HCT116 (cell line): ENCODE measurements at regions not wholly inside any gene's neighbourhood (a gene's known extent, or its start where the extent isn't known, plus 50 kb on each side); places are given as distances from the start of the nearest gene placed in this dataset.
A peak's percentile ranks its signal among the peaks of the same experiment; 100 is the strongest.

Experiments used
- ATAC-seq: fragments of 200-7000 bp; cut with Tn5 transposase; 2 replicates; pipeline ENCODE4 v1.9.1; 2020; ENCODE audit warnings: mild to moderate bottlenecking, moderate library complexity
- BruUV-seq: library from RNA; stranded (reverse); fragments of 400-500 nt; replicated peaks from 2 replicates; lab custom pipeline; 2021; lab: Mats Ljungman, UMichigan
- CTCF ChIA-PET: fragments of 300-600 bp; sonication (Branson Sonifier 250); formaldehyde crosslinking; loops from one replicate; lab custom pipeline; 2021; ENCODE audit warnings: antibody characterized with exemption; lab: Charles Lee
- POLR2A ChIA-PET: fragments of 300-600, 350-600 bp; sonication (Branson Sonifier 250); formaldehyde crosslinking; loops from one replicate; lab custom pipeline; 2021; ENCODE audit warnings: antibody characterized with exemption; lab: Charles Lee
- RAD21 ChIA-PET, 2 experiments: fragments of 300-600 bp; sonication (Branson Sonifier 250); formaldehyde crosslinking; loops; one replicate each; lab custom pipeline; 2023; ENCODE audit warnings: low total read pairs in 2 of 2; ENCODE audit not compliant: uncharacterized antibody in 2 of 2, unreplicated experiment in 2 of 2, low non-redundant PET in 1 of 2; lab: Charles Lee
- DNase-seq: peaks from one replicate; pipeline ENCODE4 v3.0.0-alpha.2; 2010; ENCODE audit warnings: low read depth, low spot score
- H2AFZ ChIP-seq: fragments of 200-600 bp; shearing (Covaris generic), sonication (generic); 2 replicates; pipeline ENCODE4 v1.6.1; 2017; ENCODE audit warnings: low read depth, mixed run types, mixed read lengths, antibody characterized with exemption, low read length; ENCODE audit not compliant: poor library complexity, severe bottlenecking
- H3K27ac ChIP-seq: 2 replicates; pipeline ENCODE4 v1.5.1; 2012; ENCODE audit warnings: low read depth, low read length
- H3K27me3 ChIP-seq: fragments of 200-600 bp; sonication (generic); 2 replicates; pipeline ENCODE4 v1.6.1; 2016; ENCODE audit warnings: mixed run types, low read length, mixed read lengths; ENCODE audit not compliant: insufficient read depth
- H3K36me3 ChIP-seq, 2 experiments: fragments of 200-500 bp in 1 of 2; fragments of 200-600 bp in 1 of 2; sonication (Bioruptor generic) in 1 of 2; sonication (generic) in 1 of 2; 2 replicates each; pipeline versions ENCODE4 v1.5.1 to v1.6.1; 2014 to 2016; ENCODE audit warnings: low read length in 2 of 2, inconsistent platforms in 1 of 2, mixed read lengths in 1 of 2, mixed run types in 1 of 2; ENCODE audit not compliant: insufficient read depth in 2 of 2, control insufficient read depth in 1 of 2
- H3K4me1 ChIP-seq, 2 experiments: fragments of 200-600 bp in 1 of 2; sonication (generic) in 1 of 2; 2 replicates each; pipeline versions ENCODE4 v1.5.1 to v1.6.1; 2012 to 2017; ENCODE audit warnings: low read length in 2 of 2, inconsistent platforms in 1 of 2, mild to moderate bottlenecking in 1 of 2, mixed read lengths in 1 of 2, mixed run types in 1 of 2, moderate library complexity in 1 of 2; ENCODE audit not compliant: insufficient read depth in 2 of 2, control insufficient read depth in 1 of 2
- H3K4me2 ChIP-seq: fragments of 200-600 bp; sonication (generic); 2 replicates; pipeline ENCODE4 v1.6.1; 2017; ENCODE audit warnings: mixed run types, low read length, mixed read lengths
- H3K4me3 ChIP-seq, 2 experiments: fragments of 200-600 bp in 1 of 2; sonication (generic) in 1 of 2; replicated peaks in 1 of 2; 2 replicates each; pipeline ENCODE4 v1.5.1; 2011 to 2016; ENCODE audit warnings: low read length in 2 of 2, control low read depth in 1 of 2, low read depth in 1 of 2, mild to moderate bottlenecking in 1 of 2, mixed read lengths in 1 of 2, mixed run types in 1 of 2
- H3K79me2 ChIP-seq: fragments of 200-600 bp; sonication (generic); 2 replicates; pipeline ENCODE4 v1.6.1; 2017; ENCODE audit warnings: mild to moderate bottlenecking, mixed run types, low read length, moderate library complexity, mixed read lengths; ENCODE audit not compliant: insufficient read depth
- H3K9ac ChIP-seq: fragments of 200-600 bp; sonication (generic); 2 replicates; pipeline ENCODE4 v1.6.1; 2016; ENCODE audit warnings: low read length, mixed read lengths
- H3K9me2 ChIP-seq: fragments of 200-600 bp; sonication (generic), shearing (Covaris generic); 2 replicates; pipeline ENCODE4 v1.6.1; 2017; ENCODE audit warnings: mixed run types, mild to moderate bottlenecking, moderate library complexity; ENCODE audit not compliant: insufficient read depth
- H3K9me3 ChIP-seq, 2 experiments: fragments of 200-500 bp in 1 of 2; fragments of 200-600 bp in 1 of 2; sonication (Bioruptor generic) in 1 of 2; sonication (generic) in 1 of 2; 2 replicates each; pipeline ENCODE4 v1.6.1; 2014 to 2017; ENCODE audit warnings: low read length in 2 of 2, mixed read lengths in 2 of 2, inconsistent platforms in 1 of 2, low read depth in 1 of 2, mild to moderate bottlenecking in 1 of 2, mixed run types in 1 of 2, moderate library complexity in 1 of 2; ENCODE audit not compliant: control insufficient read depth in 1 of 2, insufficient read depth in 1 of 2
- H4K20me1 ChIP-seq: fragments of 200-600 bp; sonication (generic), shearing (Covaris generic); 2 replicates; pipeline ENCODE4 v1.6.1; 2017; ENCODE audit warnings: mixed run types, mild to moderate bottlenecking, moderate library complexity; ENCODE audit not compliant: insufficient read depth
- EGR1 ChIP-seq: IDR thresholded peaks from 2 replicates; pipeline ENCODE4 v1.6.1; 2012; ENCODE audit warnings: low read depth
- ELF1 ChIP-seq: IDR thresholded peaks from 2 replicates; pipeline ENCODE4 v1.6.1; 2012; ENCODE audit warnings: low read depth, borderline replicate concordance
- POLR2AphosphoS5 ChIP-seq: IDR thresholded peaks from 2 replicates; pipeline ENCODE4 v1.6.1; 2011; ENCODE audit warnings: mild to moderate bottlenecking, low read depth, low read length, moderate library complexity
- RAD21 ChIP-seq: IDR thresholded peaks from 2 replicates; pipeline ENCODE4 v1.6.1; 2012; ENCODE audit warnings: low read depth, mild to moderate bottlenecking
- SP1 ChIP-seq: IDR thresholded peaks from 2 replicates; pipeline ENCODE4 v1.6.1; 2012; ENCODE audit warnings: low read depth
- intact Hi-C: fragments of 100-400 bp; cut with micrococcal nuclease; formaldehyde crosslinking; loops from 2 replicates; pipeline ENCODE4 v1.10.0; 2022
- TF ChIP-seq, protein P1 (sequence below): IDR thresholded peaks from 2 replicates; pipeline ENCODE4 v1.6.1; 2012; ENCODE audit warnings: low read depth

DNA sequence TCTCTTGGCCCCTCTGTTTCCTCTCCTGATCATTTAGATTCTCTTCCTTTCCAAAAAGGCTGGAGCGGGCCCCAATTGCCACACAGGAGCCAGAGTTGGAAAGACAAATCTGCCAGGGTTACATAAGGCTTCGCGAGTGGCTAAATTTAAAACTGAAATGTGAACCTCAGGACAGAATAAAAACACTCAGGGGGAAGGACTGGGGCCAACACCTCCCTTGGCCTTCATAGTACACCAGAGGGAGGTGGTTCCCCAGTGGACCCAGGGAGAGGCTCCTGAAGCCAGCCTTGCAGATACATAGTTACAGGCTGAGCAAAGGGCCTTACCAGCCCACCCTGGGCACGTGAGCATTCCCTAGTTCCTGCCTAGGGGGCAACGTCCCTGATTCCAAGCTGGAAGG, 150.1 kb downstream of the MN1 start:
- no peaks in the 10 kb centered on the region for H4K20me1 ChIP-seq
- no peak overlapping the region for H3K4me3 ChIP-seq
- no peaks in the 10 kb centered on the region; a peak in 1 of 4 replicates for H3K9me3 ChIP-seq
- no peaks in the 10 kb centered on the region for H3K79me2 ChIP-seq
- H3K27ac ChIP-seq = no peak overlapping the region
- DNase-seq (no peak), ATAC-seq (no peak)
- no peak overlapping the region for H2AFZ ChIP-seq
- no peak overlapping the region for H3K4me2 ChIP-seq
- H3K27me3 ChIP-seq = peaks cover 15% of the 10 kb centered on the region
- POLR2A ChIA-PET = no interaction called here
- TF ChIP-seq ELF1 = no peak
- TF ChIP-seq EGR1 = no peak
- no peak for TF ChIP-seq RAD21
- H3K9me2 ChIP-seq = no peaks in the 10 kb centered on the region
- CTCF ChIA-PET = no interaction called here
- intact Hi-C loops = no loop called here
- H3K36me3 ChIP-seq = no peaks in the 10 kb centered on the region
- no peak overlapping the region for H3K9ac ChIP-seq
- RAD21 ChIA-PET = no interaction called here
- H3K4me1 ChIP-seq = no peaks in the 10 kb centered on the region
- BruUV-seq = no TSS peak

DNA sequence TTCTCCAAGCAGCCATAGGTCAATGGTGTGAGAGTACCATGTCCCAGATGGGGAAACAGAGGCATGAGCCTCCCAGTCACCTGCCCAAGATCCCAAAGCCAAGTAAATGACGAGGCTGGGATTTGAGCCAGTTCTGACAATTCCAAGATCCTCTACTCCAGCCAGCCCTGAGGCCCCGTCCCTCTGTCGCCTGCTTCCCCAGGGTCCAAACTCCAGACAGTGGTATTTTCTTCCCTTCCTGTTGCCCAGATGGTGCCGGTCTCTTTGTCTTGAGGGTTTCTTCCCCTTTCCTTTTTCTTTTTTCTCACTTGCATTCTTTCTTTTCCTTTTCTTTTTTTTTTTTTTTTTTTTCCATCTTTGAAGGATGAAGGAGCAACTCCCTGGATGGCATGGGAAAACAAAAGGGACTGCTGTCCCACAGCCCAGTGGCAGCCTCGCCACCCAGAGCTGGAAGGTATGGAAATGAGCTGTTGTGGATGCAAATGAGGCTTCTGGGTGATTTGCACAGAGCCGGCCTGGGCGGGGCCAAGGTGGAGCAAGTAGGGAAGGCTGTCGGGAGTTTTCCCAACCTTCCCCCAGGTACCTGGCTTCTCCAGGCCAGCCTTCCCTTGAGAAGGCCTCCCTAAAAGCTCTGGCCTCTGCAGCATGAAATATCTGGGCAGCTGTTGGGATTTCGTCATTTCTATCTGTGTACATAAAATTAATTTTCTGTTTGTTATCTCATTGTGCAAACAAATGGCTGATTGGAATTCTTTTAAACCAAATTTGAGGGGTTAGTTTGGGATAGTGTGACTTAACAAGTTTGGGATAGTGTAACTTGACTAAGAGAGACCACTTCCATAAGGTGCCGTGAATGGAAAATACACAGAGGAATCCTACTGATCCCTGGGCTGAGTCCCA, 146.8 kb downstream of the MN1 start:
- TF ChIP-seq SP1 = no peak
- TF ChIP-seq POLR2AphosphoS5 = no peak
- TF ChIP-seq, protein P1, sequence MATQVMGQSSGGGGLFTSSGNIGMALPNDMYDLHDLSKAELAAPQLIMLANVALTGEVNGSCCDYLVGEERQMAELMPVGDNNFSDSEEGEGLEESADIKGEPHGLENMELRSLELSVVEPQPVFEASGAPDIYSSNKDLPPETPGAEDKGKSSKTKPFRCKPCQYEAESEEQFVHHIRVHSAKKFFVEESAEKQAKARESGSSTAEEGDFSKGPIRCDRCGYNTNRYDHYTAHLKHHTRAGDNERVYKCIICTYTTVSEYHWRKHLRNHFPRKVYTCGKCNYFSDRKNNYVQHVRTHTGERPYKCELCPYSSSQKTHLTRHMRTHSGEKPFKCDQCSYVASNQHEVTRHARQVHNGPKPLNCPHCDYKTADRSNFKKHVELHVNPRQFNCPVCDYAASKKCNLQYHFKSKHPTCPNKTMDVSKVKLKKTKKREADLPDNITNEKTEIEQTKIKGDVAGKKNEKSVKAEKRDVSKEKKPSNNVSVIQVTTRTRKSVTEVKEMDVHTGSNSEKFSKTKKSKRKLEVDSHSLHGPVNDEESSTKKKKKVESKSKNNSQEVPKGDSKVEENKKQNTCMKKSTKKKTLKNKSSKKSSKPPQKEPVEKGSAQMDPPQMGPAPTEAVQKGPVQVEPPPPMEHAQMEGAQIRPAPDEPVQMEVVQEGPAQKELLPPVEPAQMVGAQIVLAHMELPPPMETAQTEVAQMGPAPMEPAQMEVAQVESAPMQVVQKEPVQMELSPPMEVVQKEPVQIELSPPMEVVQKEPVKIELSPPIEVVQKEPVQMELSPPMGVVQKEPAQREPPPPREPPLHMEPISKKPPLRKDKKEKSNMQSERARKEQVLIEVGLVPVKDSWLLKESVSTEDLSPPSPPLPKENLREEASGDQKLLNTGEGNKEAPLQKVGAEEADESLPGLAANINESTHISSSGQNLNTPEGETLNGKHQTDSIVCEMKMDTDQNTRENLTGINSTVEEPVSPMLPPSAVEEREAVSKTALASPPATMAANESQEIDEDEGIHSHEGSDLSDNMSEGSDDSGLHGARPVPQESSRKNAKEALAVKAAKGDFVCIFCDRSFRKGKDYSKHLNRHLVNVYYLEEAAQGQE = no peak
- no peak overlapping the region for H3K4me2 ChIP-seq
- no peaks in the 10 kb centered on the region; a peak in 1 of 4 replicates for H3K9me3 ChIP-seq
- RAD21 ChIA-PET = no interaction called here
- no peak overlapping the region for H3K27ac ChIP-seq
- no peaks in the 10 kb centered on the region for H3K9me2 ChIP-seq
- no peaks in the 10 kb centered on the region for H3K4me1 ChIP-seq
- H3K9ac ChIP-seq = no peak overlapping the region
- peak; percentile 44; the same call in 1 of the 2 replicates for ATAC-seq
- H2AFZ ChIP-seq = no peak overlapping the region
- no peak overlapping the region for H3K4me3 ChIP-seq
- no peaks in the 10 kb centered on the region for H3K36me3 ChIP-seq
- no peaks in the 10 kb centered on the region for H4K20me1 ChIP-seq
- POLR2A ChIA-PET = no interaction called here
- intact Hi-C loops = no loop called here
- no peaks in the 10 kb centered on the region for H3K27me3 ChIP-seq
- no TSS peak for BruUV-seq
- CTCF ChIA-PET = no interaction called here
- H3K79me2 ChIP-seq = no peaks in the 10 kb centered on the region
- no peak for DNase-seq
